PC-9 (cell line): ENCODE measurements at regions not wholly inside any gene's neighbourhood (a gene's known extent, or its start where the extent isn't known, plus 50 kb on each side); places are given as distances from the start of the nearest gene placed in this dataset.

Experiments
- EZH2 ChIP-seq: fragments of 200-600 bp; sonication (generic); IDR thresholded peaks from 2 replicates; pipeline ENCODE4 v1.8.0; 2017; ENCODE audit warnings: antibody characterized with exemption, low read depth
- TF ChIP-seq, protein P1 (sequence below): fragments of 200-600 bp; sonication (generic); conservative IDR thresholded peaks from 2 replicates; pipeline ENCODE4 v1.6.1; 2017; ENCODE audit warnings: mixed run types, antibody characterized with exemption, mild to moderate bottlenecking, moderate library complexity

- TF ChIP-seq EZH2: no peak
- TF ChIP-seq, protein P1, sequence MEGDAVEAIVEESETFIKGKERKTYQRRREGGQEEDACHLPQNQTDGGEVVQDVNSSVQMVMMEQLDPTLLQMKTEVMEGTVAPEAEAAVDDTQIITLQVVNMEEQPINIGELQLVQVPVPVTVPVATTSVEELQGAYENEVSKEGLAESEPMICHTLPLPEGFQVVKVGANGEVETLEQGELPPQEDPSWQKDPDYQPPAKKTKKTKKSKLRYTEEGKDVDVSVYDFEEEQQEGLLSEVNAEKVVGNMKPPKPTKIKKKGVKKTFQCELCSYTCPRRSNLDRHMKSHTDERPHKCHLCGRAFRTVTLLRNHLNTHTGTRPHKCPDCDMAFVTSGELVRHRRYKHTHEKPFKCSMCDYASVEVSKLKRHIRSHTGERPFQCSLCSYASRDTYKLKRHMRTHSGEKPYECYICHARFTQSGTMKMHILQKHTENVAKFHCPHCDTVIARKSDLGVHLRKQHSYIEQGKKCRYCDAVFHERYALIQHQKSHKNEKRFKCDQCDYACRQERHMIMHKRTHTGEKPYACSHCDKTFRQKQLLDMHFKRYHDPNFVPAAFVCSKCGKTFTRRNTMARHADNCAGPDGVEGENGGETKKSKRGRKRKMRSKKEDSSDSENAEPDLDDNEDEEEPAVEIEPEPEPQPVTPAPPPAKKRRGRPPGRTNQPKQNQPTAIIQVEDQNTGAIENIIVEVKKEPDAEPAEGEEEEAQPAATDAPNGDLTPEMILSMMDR: no peak
Measured at GRCh38 chr4:85414972-85415371, 60.0 kb upstream of the ARHGAP24 start.
